ENCODE measurements at regions not wholly inside any gene's neighbourhood (a gene's known extent, or its start where the extent isn't known, plus 50 kb on each side); places are given as distances from the start of the nearest gene placed in this dataset.
"Not testable (repeated sequence)": the region's sequence is repeated elsewhere in the genome, so short reads cannot be mapped to it uniquely, and the experiment has no call there.

GRCh38 chr20:60787276-60787675 lies 464.8 kb upstream of the CDH4 start:
- DNase-seq: no peak

GRCh38 chr20:60788070-60788469 lies 464.0 kb upstream of the CDH4 start:
- DNase-seq: no peak

DNA sequence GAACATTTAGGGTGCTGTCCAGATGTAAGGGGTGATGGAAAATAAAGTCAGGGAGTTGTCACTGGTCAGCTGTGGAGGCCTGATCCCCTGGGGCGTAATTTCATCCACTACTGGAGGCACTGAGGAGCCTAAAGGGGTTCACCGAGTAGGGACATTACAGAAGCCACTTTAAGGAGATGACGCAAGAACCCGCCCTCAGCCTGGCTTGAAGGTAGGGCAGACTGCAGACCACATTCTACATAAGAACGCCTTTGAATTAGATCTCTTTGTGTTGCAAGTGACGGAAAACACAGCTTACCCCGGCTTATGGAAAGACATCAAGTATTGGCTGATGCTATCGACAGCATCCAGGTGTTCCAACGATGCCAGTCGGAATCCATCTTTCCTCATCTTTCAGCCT lies 462.7 kb upstream of the CDH4 start:
- no peak for DNase-seq

GRCh38 chr20:60790339-60790738 lies 461.7 kb upstream of the CDH4 start:
- DNase-seq: not testable (repeated sequence)

- no peak for DNase-seq
These were observed 460.2 kb upstream of the CDH4 start for GRCh38 chr20:60791823-60792222.

GRCh38 chr20:60792941-60793340 lies 459.1 kb upstream of the CDH4 start:
- no peak for DNase-seq

DNA sequence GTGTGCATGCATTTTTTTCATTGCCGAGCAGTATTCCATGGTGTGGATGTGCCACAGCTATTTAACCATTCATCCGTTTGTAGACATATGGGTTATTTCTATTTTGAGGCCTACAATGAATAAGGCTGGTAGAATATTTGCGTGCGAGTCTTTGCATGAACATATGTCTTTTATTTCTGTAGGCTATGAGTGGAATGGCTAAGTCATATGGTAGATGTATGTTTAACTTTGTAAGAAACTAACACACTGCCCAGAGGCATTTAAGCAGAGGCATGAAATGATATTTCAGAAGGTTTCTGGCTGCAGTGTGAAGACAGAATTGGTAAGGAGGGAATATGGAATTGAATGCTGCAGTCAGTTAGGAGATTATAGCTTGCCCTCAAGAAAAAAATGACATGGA lies 457.4 kb upstream of the CDH4 start:
- DNase-seq: no peak

GRCh38 chr20:60795651-60796050 lies 456.4 kb upstream of the CDH4 start:
- no peak for DNase-seq

DNA sequence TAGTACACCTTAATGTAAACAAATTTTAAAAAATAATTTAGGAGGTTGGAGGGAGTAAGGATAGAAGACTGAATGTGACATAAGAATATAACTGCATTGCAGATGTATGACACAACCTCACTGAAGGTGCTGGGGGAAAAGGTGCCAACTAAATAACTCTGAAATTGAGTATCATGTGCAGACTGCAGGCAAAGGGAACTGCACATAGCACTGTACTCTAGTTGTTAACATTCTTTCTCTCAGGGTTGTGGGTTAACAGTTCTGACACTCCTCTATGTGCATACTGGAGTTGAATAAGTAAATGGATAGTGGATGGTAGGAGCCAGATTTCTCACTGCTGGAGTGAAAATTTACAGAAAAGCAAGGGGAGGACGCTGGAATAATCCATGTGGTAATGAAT lies 451.9 kb upstream of the CDH4 start:
- no peak for DNase-seq

GRCh38 chr20:60802676-60803075 lies 449.4 kb upstream of the CDH4 start:
- no peak for DNase-seq

- DNase-seq: no peak
These were observed 448.6 kb upstream of the CDH4 start for GRCh38 chr20:60803335-60804055.

- DNase-seq: no peak
These were observed 447.7 kb upstream of the CDH4 start for GRCh38 chr20:60804240-60804917.

DNA sequence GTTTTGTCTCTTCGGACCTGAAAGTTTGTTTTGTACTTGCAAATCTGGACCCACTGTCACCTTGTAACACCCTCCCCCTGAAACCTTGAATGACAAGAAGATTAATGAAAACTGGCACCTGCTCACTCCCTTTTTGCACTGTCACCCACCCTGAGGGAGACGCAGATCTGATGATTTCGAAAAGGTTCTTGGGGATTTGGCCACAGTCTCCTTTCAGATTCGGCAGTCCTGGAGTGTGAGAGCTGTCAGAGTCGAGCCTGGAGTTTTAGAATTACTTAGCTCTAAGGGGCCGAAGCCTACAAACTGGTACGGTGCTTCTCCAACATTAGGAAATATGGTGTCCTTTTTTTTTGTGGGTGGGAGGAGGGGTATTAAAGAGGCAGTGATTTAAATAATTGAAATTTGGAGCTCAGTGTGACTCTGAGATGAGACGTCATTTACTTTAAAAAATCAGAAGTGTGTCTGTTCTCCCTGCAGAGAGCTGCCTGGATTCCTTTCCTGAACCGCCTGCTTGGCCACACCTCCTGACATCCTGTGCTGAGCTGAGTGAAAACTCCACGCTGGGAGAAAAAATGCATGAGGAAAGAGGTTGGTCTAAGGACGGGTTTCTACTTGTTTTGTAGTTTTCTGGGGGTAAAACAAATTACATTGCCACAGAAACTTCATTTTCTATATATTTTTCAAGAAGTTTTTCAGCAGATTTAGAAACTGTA lies 447.0 kb upstream of the CDH4 start:
- DNase-seq: no peak

- DNase-seq: no peak
These were observed 445.7 kb upstream of the CDH4 start for GRCh38 chr20:60806354-60806753.

DNA sequence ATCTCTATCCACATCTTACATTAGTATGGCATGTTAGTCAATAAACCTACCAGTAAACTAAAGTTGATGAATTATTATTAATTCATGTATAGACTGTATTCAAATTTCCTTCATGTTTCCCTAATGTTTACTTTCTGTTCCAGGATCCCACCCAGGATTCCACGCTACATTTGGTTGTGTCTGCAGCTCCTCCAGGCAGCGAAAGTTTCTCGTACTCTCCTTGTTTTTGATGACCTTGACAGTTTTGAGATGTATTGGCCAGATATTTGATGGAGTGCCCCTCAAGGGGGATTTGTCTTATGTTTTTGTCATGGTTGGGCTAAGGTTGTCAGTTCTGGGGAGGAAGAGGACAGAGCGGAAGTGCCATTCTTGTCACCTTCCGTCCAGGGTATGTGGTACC lies 445.2 kb upstream of the CDH4 start:
- DNase-seq: no peak

DNA sequence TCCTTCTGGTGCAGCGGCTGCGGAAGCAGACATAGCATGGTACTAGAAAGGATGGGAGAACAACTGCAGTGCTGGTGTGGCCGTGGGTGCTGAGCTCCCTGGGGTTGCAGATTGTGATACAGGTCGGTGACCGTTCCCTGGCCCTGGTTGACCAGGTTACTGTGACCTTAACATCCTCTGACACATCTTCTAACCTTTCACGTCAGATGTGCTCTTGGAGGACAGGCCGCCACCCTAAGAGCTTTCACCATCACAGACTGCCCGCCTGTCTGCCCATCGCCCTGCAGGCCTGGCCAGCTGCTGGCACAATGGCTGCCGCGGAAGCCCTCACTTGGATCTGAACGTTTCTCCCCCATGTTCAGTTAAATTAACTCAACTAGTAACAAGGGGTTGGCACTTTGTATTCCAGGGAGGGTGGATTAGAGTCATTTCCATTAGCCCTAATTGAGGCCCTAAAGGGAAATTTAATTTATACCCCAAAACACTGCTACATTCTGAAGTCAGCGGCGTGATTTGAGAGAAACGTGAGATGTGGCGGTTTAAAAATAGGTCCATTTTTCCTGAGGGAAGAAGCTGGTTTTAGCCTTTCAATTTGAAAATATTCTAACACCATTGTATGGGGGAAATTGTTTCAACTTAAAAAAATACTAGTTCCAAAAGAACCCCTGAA lies 443.9 kb upstream of the CDH4 start:
- DNase-seq: no peak

- DNase-seq: no peak
These were observed 443.4 kb upstream of the CDH4 start for GRCh38 chr20:60808701-60809100.

- DNase-seq: no peak
These were observed 441.5 kb upstream of the CDH4 start for GRCh38 chr20:60810561-60810960.

DNA sequence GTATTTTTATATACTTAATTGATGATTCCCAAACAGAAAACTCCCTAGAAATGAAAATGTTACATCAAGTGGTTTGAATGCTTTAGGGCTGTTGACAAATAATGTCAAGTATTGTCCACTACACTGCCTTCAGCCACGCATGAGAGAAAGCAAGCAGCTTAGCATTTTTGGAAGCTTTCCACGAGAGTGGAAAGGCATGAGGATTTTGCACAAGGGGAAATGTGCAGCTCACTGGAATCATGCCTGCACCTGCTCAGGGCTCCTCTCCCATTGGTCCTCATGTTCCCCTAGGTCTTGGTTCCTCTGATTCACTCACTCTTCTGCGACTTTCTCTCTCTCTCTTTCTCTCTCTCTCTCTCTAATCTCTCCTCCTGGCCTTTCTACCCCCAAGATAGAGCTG lies 439.5 kb upstream of the CDH4 start:
- no peak for DNase-seq

DNA sequence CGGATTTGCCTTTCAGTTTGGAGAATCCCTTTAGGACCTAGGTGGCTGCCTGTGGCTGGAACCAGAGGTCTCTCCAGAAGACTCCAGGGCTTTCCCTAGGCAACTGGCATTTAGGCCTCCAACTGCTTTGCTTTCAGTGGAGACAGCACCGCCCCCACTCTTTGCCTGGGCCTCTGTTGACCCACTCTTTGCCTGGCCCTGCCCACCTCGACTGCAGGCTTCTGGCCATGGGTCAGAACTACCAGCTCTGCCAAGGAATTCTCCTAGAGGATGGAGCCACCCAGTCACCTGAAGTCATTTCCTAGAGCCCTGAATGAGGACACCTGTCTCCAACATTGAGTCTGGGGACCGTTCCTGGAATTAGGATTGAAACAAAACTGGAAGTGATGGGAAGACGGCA lies 439.0 kb upstream of the CDH4 start:
- DNase-seq: no peak

GRCh38 chr20:60815656-60816055 lies 436.4 kb upstream of the CDH4 start:
- no peak for DNase-seq

- no peak for DNase-seq
These were observed 435.2 kb upstream of the CDH4 start for GRCh38 chr20:60816901-60817300.

DNA sequence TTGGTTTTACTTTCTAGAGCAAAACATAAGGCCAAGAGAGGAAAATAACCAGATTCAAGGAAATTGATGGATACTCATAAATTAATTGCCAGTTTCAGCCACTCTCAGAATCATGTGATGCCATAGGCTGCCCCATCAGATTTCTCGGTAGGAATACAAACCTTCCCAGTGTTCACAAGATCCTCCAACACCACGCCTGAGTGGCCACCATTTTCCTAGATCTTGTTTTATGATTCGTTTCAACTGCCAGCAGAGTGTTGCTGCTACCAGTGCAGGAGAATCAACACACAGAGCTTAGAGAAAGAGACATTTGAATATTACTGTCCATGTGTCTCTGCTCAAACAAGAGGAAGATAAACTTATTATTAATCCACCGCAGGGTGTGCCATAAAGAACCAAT lies 434.2 kb upstream of the CDH4 start:
- DNase-seq: no peak

GRCh38 chr20:60819511-60819910 lies 432.6 kb upstream of the CDH4 start:
- DNase-seq: no peak
